SK-N-SH treated with all-trans-retinoic acid at 6 μM for 48 hours (cell line): ENCODE measurements at regions not wholly inside any gene's neighbourhood (a gene's known extent, or its start where the extent isn't known, plus 50 kb on each side); places are given as distances from the start of the nearest gene placed in this dataset.

Experiments used
- ATAC-seq: fragments of 200-7000 bp; cut with Tn5 transposase; 3 replicates; pipeline ENCODE4 v1.9.1; 2020; ENCODE audit warnings: mild to moderate bottlenecking, moderate library complexity
- ARNTL ChIP-seq: fragments of 450-650 bp; formaldehyde crosslinking; IDR thresholded peaks from 2 replicates; pipeline ENCODE4 v1.5.0; 2020; ENCODE audit warnings: low read depth, mild to moderate bottlenecking, moderate library complexity, borderline replicate concordance
- GLIS3 ChIP-seq: fragments of 250-450 bp; sonication (Bioruptor Pico); IDR thresholded peaks from 2 replicates; pipeline ENCODE4 v1.5.0; 2020; ENCODE audit warnings: mild to moderate bottlenecking, moderate library complexity
- ISL1 ChIP-seq: fragments of 250-450 bp; sonication (Bioruptor Pico); IDR thresholded peaks from 2 replicates; pipeline ENCODE4 v2.1.2; 2022; ENCODE audit warnings: mild to moderate bottlenecking, moderate library complexity
- OSR1 ChIP-seq: fragments of 250-450 bp; sonication (Bioruptor Pico); IDR thresholded peaks from 2 replicates; pipeline ENCODE4 v1.8.0; 2022; ENCODE audit warnings: moderate library complexity, mild to moderate bottlenecking, inconsistent platforms
- PPARA ChIP-seq: fragments of 250-450 bp; sonication (Bioruptor Pico); IDR thresholded peaks from 2 replicates; pipeline ENCODE4 v1.5.0; 2020; ENCODE audit warnings: mild to moderate bottlenecking, borderline replicate concordance
- RARB ChIP-seq: fragments of 250-450 bp; sonication (Bioruptor Pico); IDR thresholded peaks from 2 replicates; pipeline ENCODE4 v1.8.0; 2021; ENCODE audit warnings: mild to moderate bottlenecking, moderate library complexity
- SNAI2 ChIP-seq: fragments of 250-450 bp; sonication (Bioruptor Pico); IDR thresholded peaks from 2 replicates; pipeline ENCODE4 v1.5.0; 2020; ENCODE audit warnings: mild to moderate bottlenecking, moderate library complexity
- TCF4 ChIP-seq: fragments of 250-450 bp; sonication (Bioruptor Pico); IDR thresholded peaks from 2 replicates; pipeline ENCODE4 v1.8.0; 2021; ENCODE audit warnings: mild to moderate bottlenecking, moderate library complexity, borderline replicate concordance
- ZC3H10 ChIP-seq: fragments of 250-450 bp; sonication (Bioruptor Pico); IDR thresholded peaks from 2 replicates; pipeline ENCODE4 v1.5.1; 2021; ENCODE audit warnings: mild to moderate bottlenecking, moderate library complexity
- ZFP30 ChIP-seq: fragments of 450-650 bp; formaldehyde crosslinking; IDR thresholded peaks from 2 replicates; pipeline ENCODE4 v1.5.0; 2022; ENCODE audit warnings: mild to moderate bottlenecking, moderate library complexity
- ZNF565 ChIP-seq: fragments of 450-650 bp; formaldehyde crosslinking; conservative IDR thresholded peaks from 2 replicates; pipeline ENCODE4 v1.5.0; 2020; ENCODE audit warnings: low read depth, mild to moderate bottlenecking, moderate library complexity
- ZNF8 ChIP-seq: fragments of 450-650 bp; formaldehyde crosslinking; IDR thresholded peaks from 2 replicates; pipeline ENCODE4 v1.5.0; 2020; ENCODE audit warnings: mild to moderate bottlenecking, moderate library complexity
- TF ChIP-seq, protein P1 (sequence below): fragments of 250-450 bp; sonication (Bioruptor Pico); IDR thresholded peaks from 2 replicates; pipeline ENCODE4 v1.5.0; 2020; ENCODE audit warnings: mild to moderate bottlenecking, moderate library complexity
- TF ChIP-seq, protein P2 (sequence below): fragments of 250-450 bp; sonication (Bioruptor Pico); IDR thresholded peaks from 2 replicates; pipeline ENCODE4 v1.8.0; 2021; ENCODE audit warnings: low read depth, mild to moderate bottlenecking, moderate library complexity, borderline replicate concordance
- TF ChIP-seq, protein P3 (sequence below): fragments of 250-450 bp; sonication (Bioruptor Pico); IDR thresholded peaks from 2 replicates; pipeline ENCODE4 v1.8.0; 2020; ENCODE audit warnings: mild to moderate bottlenecking, moderate library complexity, borderline replicate concordance
- TF ChIP-seq, protein P4 (sequence below): fragments of 250-450 bp; sonication (Bioruptor Pico); IDR thresholded peaks from 2 replicates; pipeline ENCODE4 v1.5.1; 2021; ENCODE audit warnings: mild to moderate bottlenecking, moderate library complexity

DNA sequence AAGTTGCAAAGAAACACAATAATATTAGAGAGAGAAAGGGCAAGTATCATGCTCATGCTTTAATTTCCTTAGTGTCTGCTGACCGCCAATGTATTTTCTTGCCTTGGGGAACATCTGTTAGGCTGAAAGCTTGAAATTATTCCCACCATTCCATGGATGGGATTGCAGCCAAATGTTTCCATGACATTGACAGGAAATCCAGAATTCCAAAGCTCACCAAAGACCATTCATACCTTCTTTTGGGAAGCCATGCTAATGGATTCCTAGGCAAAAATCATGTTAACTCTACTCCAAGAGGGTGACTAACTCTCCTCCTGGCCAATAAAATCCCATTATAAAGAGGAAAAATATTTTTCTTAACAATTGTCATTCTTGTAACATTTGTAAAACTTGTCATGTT, 661.4 kb upstream of the FAT3 start (continued):
- TF ChIP-seq, protein P1, sequence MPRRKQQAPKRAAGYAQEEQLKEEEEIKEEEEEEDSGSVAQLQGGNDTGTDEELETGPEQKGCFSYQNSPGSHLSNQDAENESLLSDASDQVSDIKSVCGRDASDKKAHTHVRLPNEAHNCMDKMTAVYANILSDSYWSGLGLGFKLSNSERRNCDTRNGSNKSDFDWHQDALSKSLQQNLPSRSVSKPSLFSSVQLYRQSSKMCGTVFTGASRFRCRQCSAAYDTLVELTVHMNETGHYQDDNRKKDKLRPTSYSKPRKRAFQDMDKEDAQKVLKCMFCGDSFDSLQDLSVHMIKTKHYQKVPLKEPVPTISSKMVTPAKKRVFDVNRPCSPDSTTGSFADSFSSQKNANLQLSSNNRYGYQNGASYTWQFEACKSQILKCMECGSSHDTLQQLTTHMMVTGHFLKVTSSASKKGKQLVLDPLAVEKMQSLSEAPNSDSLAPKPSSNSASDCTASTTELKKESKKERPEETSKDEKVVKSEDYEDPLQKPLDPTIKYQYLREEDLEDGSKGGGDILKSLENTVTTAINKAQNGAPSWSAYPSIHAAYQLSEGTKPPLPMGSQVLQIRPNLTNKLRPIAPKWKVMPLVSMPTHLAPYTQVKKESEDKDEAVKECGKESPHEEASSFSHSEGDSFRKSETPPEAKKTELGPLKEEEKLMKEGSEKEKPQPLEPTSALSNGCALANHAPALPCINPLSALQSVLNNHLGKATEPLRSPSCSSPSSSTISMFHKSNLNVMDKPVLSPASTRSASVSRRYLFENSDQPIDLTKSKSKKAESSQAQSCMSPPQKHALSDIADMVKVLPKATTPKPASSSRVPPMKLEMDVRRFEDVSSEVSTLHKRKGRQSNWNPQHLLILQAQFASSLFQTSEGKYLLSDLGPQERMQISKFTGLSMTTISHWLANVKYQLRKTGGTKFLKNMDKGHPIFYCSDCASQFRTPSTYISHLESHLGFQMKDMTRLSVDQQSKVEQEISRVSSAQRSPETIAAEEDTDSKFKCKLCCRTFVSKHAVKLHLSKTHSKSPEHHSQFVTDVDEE (CRISPR knock-in tag), result no peak
- no peak for TF ChIP-seq ZC3H10
- TF ChIP-seq ZFP30 (CRISPR knock-in tag), result no peak
- TF ChIP-seq PPARA (CRISPR knock-in tag), result no peak
- no peak for TF ChIP-seq OSR1
- TF ChIP-seq TCF4 (CRISPR knock-in tag), result no peak
- TF ChIP-seq, all 23 proteins: peak for 0

DNA sequence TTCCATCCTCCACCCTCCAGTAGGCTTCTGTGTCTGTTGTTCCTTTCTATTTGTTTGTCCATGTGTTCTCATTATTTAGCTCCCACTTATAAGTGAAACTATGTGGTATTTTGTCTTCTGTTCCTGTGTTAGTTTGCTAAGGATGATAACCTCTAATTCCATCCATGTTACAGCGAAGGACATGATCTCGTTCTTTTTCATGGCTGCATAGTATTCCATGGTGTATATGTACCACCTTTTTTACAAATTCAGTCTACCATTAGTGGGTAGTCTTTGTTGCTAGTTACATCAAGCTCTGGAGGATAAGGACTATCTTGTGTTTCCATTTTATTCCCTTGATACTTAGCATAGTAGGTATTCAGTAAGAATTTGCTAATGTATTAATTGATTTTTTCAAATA, 664.2 kb upstream of the FAT3 start:
- no peak for ATAC-seq
- TF ChIP-seq ZNF565 (CRISPR knock-in tag), result no peak
- TF ChIP-seq ISL1, result no peak
- TF ChIP-seq OSR1, result no peak
- no peak for TF ChIP-seq TCF4 (CRISPR knock-in tag)
- TF ChIP-seq, all 23 proteins: peak for 0

DNA sequence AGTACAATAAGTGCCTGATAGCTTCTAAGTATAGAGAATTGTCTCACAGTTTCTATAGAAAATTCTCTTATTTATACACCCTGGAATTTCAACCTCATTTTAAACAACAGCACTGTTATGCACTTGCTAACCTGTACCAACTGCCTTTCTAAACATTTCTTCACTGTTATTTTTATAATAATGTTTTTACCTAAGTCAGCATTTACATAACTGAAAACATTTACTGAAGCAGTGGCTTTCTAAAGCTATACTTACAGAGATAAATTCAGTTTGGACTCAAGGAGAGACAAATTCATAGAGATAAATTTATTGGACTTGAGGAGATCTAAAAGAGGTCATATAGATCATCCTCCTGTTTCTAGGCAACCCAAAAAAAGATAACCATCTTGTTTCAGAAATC, 686.6 kb upstream of the FAT3 start:
- no peak for ATAC-seq
- no peak for TF ChIP-seq TCF4 (CRISPR knock-in tag)

DNA sequence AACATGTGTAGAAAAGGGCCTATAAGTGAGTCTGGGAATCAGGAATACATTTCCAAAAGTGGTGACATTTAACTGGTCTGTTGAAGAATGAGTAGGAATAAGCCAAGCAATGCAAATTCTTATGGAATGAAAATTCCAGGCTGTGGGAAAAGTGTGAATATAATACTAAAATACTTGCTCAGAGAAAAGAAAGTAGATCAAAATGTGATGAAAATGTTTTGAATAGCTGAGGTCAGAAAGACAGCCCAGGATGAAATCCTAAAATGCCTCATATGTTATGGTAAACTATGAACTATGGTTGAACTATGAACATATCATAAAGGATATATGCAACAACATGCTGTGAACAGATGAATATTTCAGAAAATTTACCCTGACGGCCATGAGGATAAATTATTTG, 688.3 kb upstream of the FAT3 start:
- TF ChIP-seq ARNTL, result no peak
- TF ChIP-seq ZC3H10, result no peak
- TF ChIP-seq, protein P2, sequence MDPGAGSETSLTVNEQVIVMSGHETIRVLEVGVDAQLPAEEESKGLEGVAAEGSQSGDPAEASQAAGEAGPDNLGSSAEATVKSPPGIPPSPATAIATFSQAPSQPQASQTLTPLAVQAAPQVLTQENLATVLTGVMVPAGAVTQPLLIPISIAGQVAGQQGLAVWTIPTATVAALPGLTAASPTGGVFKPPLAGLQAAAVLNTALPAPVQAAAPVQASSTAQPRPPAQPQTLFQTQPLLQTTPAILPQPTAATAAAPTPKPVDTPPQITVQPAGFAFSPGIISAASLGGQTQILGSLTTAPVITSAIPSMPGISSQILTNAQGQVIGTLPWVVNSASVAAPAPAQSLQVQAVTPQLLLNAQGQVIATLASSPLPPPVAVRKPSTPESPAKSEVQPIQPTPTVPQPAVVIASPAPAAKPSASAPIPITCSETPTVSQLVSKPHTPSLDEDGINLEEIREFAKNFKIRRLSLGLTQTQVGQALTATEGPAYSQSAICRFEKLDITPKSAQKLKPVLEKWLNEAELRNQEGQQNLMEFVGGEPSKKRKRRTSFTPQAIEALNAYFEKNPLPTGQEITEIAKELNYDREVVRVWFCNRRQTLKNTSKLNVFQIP (CRISPR knock-in tag), result no peak
- TF ChIP-seq, protein P1 (CRISPR knock-in tag), result no peak
- no peak for TF ChIP-seq RARB (CRISPR knock-in tag)
- no peak for TF ChIP-seq TCF4 (CRISPR knock-in tag)
- TF ChIP-seq SNAI2 (CRISPR knock-in tag), result no peak
- TF ChIP-seq OSR1, result no peak
- TF ChIP-seq, protein P3, sequence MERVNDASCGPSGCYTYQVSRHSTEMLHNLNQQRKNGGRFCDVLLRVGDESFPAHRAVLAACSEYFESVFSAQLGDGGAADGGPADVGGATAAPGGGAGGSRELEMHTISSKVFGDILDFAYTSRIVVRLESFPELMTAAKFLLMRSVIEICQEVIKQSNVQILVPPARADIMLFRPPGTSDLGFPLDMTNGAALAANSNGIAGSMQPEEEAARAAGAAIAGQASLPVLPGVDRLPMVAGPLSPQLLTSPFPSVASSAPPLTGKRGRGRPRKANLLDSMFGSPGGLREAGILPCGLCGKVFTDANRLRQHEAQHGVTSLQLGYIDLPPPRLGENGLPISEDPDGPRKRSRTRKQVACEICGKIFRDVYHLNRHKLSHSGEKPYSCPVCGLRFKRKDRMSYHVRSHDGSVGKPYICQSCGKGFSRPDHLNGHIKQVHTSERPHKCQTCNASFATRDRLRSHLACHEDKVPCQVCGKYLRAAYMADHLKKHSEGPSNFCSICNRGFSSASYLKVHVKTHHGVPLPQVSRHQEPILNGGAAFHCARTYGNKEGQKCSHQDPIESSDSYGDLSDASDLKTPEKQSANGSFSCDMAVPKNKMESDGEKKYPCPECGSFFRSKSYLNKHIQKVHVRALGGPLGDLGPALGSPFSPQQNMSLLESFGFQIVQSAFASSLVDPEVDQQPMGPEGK (CRISPR knock-in tag), result no peak
- TF ChIP-seq ZNF8 (CRISPR knock-in tag), result no peak
- no peak for TF ChIP-seq GLIS3 (CRISPR knock-in tag)
- ATAC-seq, result no peak

DNA sequence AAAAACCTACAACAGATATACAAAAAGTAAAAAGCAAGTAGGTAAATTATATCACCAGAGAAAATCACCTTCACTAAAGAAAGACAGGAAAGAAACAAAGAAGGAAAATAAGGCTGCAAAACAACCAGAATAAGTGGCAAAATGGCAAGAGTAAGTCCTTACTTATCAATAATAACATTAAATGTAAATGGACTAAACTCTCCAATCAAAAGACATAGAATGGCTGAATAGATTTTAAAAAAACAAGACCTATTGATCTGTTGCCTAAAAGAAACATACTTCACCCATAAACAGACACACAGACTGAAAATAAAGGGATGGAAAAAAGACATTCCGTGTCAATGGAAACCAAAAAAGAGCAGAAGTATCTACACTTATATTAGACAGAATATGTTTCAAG, 695.7 kb upstream of the FAT3 start:
- no peak for ATAC-seq
- TF ChIP-seq, protein P2 (CRISPR knock-in tag), result no peak
- TF ChIP-seq SNAI2 (CRISPR knock-in tag), result no peak
- TF ChIP-seq ZFP30 (CRISPR knock-in tag), result no peak
- TF ChIP-seq ZC3H10, result no peak
- TF ChIP-seq, protein P4, sequence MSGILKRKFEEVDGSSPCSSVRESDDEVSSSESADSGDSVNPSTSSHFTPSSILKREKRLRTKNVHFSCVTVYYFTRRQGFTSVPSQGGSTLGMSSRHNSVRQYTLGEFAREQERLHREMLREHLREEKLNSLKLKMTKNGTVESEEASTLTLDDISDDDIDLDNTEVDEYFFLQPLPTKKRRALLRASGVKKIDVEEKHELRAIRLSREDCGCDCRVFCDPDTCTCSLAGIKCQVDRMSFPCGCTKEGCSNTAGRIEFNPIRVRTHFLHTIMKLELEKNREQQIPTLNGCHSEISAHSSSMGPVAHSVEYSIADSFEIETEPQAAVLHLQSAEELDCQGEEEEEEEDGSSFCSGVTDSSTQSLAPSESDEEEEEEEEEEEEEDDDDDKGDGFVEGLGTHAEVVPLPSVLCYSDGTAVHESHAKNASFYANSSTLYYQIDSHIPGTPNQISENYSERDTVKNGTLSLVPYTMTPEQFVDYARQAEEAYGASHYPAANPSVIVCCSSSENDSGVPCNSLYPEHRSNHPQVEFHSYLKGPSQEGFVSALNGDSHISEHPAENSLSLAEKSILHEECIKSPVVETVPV (CRISPR knock-in tag), result no peak
- TF ChIP-seq, all 23 proteins: peak for 0
